ENCODE measurements at regions not wholly inside any gene's neighbourhood (a gene's known extent, or its start where the extent isn't known, plus 50 kb on each side); places are given as distances from the start of the nearest gene placed in this dataset.
"Not testable (repeated sequence)": the region's sequence is repeated elsewhere in the genome, so short reads cannot be mapped to it uniquely, and the experiment has no call there.

DNA sequence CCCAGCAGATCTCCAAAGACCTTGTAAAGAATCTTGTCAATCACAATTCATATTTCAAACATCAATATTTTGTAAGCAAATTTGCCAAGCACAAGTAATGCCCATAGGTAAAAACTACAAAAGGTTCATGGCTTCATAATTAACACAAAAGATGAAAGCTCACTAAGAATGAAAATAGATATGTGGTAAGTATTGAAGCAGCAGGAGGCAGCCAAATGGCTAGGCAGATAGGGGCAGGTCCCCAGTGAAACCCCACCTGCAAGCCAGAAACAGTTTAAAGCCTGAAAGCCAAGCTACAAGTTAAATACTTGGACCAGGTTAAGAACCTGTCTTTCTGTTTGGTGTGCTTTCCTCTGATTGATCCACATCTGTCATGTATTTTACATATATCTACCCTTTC is 942.6 kb upstream of the SPRY2 start:
- no peak for DNase-seq (ENCODE audit: low spot score)
- in situ Hi-C loops (cut with MboI; ENCODE audit: low pct_unique_long_range_greater_than_20kb, low sequenced_read_pairs, unreplicated experiment), result no loop called here
- TF ChIP-seq, protein P1, sequence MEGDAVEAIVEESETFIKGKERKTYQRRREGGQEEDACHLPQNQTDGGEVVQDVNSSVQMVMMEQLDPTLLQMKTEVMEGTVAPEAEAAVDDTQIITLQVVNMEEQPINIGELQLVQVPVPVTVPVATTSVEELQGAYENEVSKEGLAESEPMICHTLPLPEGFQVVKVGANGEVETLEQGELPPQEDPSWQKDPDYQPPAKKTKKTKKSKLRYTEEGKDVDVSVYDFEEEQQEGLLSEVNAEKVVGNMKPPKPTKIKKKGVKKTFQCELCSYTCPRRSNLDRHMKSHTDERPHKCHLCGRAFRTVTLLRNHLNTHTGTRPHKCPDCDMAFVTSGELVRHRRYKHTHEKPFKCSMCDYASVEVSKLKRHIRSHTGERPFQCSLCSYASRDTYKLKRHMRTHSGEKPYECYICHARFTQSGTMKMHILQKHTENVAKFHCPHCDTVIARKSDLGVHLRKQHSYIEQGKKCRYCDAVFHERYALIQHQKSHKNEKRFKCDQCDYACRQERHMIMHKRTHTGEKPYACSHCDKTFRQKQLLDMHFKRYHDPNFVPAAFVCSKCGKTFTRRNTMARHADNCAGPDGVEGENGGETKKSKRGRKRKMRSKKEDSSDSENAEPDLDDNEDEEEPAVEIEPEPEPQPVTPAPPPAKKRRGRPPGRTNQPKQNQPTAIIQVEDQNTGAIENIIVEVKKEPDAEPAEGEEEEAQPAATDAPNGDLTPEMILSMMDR (IDR thresholded peaks at IDR 0.05; ENCODE audit: extremely low read depth, insufficient read depth, missing control alignments), result no peak

DNA sequence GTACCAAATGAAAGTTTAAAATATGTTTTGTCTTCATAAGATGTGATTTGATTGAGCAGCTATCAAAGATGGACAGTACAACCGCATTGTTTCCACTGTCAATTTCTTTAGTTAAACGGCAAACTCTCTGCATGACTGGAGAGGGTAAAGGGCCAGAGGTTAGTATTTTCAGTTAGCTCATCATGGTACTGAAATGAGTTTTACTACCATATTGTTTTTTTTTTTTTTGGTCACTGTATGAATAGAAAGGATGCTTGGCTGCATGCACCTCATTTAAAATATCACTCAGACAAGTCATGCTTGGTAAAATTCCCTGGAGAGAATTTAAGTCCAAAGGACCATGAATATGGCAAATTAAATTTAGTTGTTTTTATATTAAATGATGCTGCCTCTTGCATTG is 942.1 kb upstream of the SPRY2 start:
- TF ChIP-seq, protein P1 (IDR thresholded peaks at IDR 0.05; ENCODE audit: extremely low read depth, insufficient read depth, missing control alignments), result no peak
- in situ Hi-C loops (cut with MboI; ENCODE audit: low pct_unique_long_range_greater_than_20kb, low sequenced_read_pairs, unreplicated experiment), result no loop called here
- no peak for DNase-seq (ENCODE audit: low spot score)

DNA sequence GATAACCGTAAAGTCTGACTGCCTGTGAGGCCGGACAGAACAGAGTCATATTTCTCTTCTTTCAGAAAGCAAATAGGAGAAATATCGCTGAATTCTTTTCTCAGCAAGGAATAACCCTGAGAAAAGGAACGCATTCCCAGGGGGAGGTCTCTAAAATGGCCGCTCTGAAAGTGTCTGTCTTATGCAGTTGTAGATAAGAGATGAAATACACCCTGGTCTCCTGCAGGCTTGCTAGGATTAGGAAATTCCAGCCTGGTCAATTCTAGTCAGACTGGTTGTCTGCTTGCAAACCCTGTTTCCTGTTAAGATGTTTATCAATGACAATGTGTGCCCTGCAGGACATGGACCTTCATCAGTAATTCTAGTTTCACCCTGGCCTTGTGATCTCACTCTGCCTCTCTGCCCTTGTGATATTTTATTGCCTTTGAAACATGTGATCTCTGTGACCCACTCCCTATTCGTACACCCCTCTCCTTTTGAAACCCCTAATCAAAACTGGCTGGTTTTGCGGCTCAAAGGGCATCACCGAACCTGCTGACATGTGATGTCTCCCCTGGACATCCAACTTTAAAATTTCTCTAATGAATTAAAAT is 934.8 kb upstream of the SPRY2 start:
- in situ Hi-C loops (cut with MboI; ENCODE audit: low pct_unique_long_range_greater_than_20kb, low sequenced_read_pairs, unreplicated experiment), result no loop called here
- no peak for DNase-seq (ENCODE audit: low spot score)
- TF ChIP-seq, protein P1 (IDR thresholded peaks at IDR 0.05; ENCODE audit: extremely low read depth, insufficient read depth, missing control alignments), result no peak

DNA sequence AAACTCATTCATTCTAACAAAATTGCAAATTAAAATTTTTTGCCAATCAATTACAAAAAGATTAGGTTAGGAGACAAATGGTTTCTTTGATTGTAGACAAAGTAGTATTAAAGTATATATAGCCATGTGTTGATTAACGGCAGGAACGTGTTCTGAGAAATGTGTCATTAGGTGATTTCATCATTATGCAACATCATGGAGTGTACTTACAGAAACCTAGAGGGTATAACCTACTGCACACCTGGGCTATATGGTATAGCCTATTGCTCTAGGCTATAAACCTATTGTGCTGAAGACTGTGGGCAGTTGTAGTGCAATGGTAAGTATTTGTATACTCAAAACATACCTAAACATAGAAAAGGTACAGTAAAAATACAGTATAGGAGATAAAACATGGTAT is 906.8 kb upstream of the SPRY2 start:
- no peak for DNase-seq (ENCODE audit: low spot score)
- in situ Hi-C loops (cut with MboI; ENCODE audit: low pct_unique_long_range_greater_than_20kb, low sequenced_read_pairs, unreplicated experiment), result no loop called here
- TF ChIP-seq, protein P1 (IDR thresholded peaks at IDR 0.05; ENCODE audit: extremely low read depth, insufficient read depth, missing control alignments), result no peak

DNA sequence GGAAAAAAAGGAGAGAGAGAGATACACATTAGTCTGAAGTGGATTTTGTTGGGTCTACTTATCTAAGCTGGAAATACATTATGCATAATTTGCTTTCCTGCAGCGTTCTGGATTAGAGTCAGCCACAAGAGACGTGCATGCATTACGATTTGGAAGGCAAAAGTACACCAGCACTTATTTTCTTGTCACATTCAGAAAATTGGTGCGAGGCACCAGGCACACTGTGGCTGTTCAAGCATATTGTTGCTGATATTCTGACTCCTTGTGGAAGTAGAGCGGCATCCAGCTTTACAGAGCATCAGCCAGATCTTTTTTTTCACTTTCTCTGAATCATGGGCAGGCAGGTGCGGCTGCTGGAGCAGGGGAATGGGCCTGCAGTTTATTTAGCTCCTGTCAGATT is 905.6 kb upstream of the SPRY2 start:
- TF ChIP-seq, protein P1 (IDR thresholded peaks at IDR 0.05; ENCODE audit: extremely low read depth, insufficient read depth, missing control alignments), result no peak
- no peak for DNase-seq (ENCODE audit: low spot score)
- in situ Hi-C loops (cut with MboI; ENCODE audit: low pct_unique_long_range_greater_than_20kb, low sequenced_read_pairs, unreplicated experiment), result no loop called here

DNA sequence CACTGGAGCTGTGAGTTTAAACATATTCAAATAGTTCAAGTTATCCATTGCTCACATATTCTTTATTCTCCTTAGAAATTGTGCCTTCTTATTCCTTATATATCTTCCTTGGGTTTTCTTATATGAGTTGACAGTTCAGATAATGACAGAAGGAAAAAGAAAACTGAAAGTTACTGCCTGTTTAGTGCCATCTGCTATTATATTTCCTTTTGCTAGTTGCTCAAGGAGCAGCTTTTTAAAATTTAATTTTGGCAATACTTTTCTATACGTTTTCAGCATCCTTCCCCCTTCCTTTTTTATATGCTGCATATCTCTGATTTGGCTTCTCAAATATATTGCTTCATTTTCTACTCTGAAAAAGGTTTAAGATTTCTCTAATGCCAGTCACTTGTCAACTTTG is 903.1 kb upstream of the SPRY2 start:
- TF ChIP-seq, protein P1 (IDR thresholded peaks at IDR 0.05; ENCODE audit: extremely low read depth, insufficient read depth, missing control alignments), result no peak
- in situ Hi-C loops (cut with MboI; ENCODE audit: low pct_unique_long_range_greater_than_20kb, low sequenced_read_pairs, unreplicated experiment), result no loop called here
- DNase-seq (ENCODE audit: low spot score), result no peak

DNA sequence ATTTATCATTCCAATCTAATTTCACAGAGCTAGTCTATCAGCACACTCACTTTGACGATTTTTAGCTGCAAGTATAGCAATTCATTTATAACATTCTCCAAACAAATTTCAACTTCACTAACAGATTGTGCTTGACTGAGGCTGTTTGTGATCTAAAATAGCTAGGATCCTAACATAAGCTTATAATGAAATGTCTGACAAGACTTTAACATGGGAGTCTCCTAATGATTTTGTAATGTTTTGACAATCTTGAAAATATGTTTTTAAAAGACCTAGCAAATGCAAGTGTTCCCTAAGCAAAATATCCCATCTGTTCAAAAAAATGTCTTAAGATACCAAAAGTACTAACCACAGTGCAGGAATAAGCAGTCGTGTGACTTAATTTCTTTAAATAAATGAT is 889.5 kb upstream of the SPRY2 start:
- no peak for DNase-seq (ENCODE audit: low spot score)
- TF ChIP-seq, protein P1 (IDR thresholded peaks at IDR 0.05; ENCODE audit: extremely low read depth, insufficient read depth, missing control alignments), result no peak
- in situ Hi-C loops (cut with MboI; ENCODE audit: low pct_unique_long_range_greater_than_20kb, low sequenced_read_pairs, unreplicated experiment), result no loop called here

DNA sequence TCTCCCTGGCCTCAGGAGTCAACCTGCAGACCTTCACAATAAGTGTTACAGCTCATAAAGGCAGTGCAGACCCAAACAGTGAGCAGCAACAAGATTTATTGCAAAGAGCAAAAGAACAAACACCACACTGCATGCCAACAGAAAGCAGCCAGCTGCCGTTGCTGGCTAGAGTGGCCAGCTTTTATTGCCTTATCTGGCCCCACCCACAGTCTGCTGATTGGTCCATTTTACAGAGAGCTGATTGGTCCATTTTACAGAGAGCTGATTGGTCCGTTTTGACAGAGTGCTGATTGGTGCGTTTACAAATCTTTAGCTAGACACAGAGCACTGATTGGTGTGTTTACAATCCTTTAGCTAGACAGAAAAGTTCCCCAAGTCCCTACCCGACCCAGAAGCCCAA is 885.9 kb upstream of the SPRY2 start:
- in situ Hi-C loops (cut with MboI; ENCODE audit: low pct_unique_long_range_greater_than_20kb, low sequenced_read_pairs, unreplicated experiment); DNase-seq (ENCODE audit: low spot score): not testable (repeated sequence)
